HL-60 (cell line): ENCODE measurements at regions not wholly inside any gene's neighbourhood (a gene's known extent, or its start where the extent isn't known, plus 50 kb on each side); places are given as distances from the start of the nearest gene placed in this dataset.

Source experiments
- DNase-seq, 2 experiments: peaks; one replicate each; pipeline ENCODE4 v3.0.0-alpha.2; 2010 to 2020; ENCODE audit warnings: low read depth in 1 of 2, low spot score in 1 of 2
- H3K27ac ChIP-seq: fragments of 250-450 bp; sonication (Bioruptor Pico); replicated peaks from 2 replicates; pipeline ENCODE4 v1.5.1; 2020; ENCODE audit warnings: mild to moderate bottlenecking, moderate library complexity
- H3K27me3 ChIP-seq: fragments of 250-450 bp; sonication (Bioruptor Pico); 2 replicates; pipeline ENCODE4 v1.5.1; 2021; ENCODE audit warnings: mild to moderate bottlenecking, moderate library complexity; ENCODE audit not compliant: insufficient read depth, poor library complexity, severe bottlenecking
- H3K4me3 ChIP-seq: replicated peaks from 2 replicates; pipeline ENCODE4 v1.5.1; 2011; ENCODE audit warnings: mild to moderate bottlenecking, control low read depth, low read length; ENCODE audit not compliant: insufficient read depth
- GABPA ChIP-seq: IDR thresholded peaks from 2 replicates; pipeline ENCODE4 v1.6.1; 2012; ENCODE audit warnings: low read depth
- POLR2AphosphoS5 ChIP-seq: IDR thresholded peaks from 2 replicates; pipeline ENCODE4 v1.6.1; 2012; ENCODE audit warnings: low read depth
- SPI1 ChIP-seq: IDR thresholded peaks from 2 replicates; pipeline ENCODE4 v1.6.1; 2012; ENCODE audit warnings: low read depth, mild to moderate bottlenecking, borderline replicate concordance
- TF ChIP-seq, protein P1 (sequence below): IDR thresholded peaks from one replicate; pipeline ENCODE4 v1.5.1; 2011; ENCODE audit warnings: low read length, control low read depth, inconsistent platforms; ENCODE audit not compliant: insufficient read depth
- TF ChIP-seq, protein P2 (sequence below): IDR thresholded peaks from 2 replicates; pipeline ENCODE4 v1.6.1; 2012; ENCODE audit warnings: low read depth; ENCODE audit not compliant: insufficient replicate concordance

DNA sequence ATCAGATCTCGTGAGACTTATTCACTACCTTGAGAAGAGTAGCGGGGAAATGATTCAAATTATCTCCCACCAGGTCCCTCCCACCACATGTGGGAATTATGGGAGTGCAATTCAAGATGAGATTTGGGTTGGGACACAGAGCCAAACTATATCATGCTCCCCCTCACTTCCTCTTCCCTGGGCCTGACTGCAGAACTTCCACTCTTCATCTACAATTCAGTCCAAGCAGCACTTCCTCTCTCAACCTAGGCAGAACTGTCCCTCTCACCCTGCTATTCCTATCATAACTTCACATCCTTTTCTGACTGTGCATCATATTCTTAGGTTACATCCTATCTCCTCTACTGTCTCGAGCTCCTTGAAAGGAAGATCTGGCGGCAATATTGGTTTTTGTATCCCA is 184.0 kb upstream of the HDDC2 start:
- H3K4me3 ChIP-seq, result no peak overlapping the region
- H3K27ac ChIP-seq, result no peak overlapping the region
- no peaks in the 10 kb centered on the region for H3K27me3 ChIP-seq
- peak in 1 of 2 experiments; percentile 3 for DNase-seq
- peak; percentile 92 for TF ChIP-seq SPI1
- TF ChIP-seq, protein P1, sequence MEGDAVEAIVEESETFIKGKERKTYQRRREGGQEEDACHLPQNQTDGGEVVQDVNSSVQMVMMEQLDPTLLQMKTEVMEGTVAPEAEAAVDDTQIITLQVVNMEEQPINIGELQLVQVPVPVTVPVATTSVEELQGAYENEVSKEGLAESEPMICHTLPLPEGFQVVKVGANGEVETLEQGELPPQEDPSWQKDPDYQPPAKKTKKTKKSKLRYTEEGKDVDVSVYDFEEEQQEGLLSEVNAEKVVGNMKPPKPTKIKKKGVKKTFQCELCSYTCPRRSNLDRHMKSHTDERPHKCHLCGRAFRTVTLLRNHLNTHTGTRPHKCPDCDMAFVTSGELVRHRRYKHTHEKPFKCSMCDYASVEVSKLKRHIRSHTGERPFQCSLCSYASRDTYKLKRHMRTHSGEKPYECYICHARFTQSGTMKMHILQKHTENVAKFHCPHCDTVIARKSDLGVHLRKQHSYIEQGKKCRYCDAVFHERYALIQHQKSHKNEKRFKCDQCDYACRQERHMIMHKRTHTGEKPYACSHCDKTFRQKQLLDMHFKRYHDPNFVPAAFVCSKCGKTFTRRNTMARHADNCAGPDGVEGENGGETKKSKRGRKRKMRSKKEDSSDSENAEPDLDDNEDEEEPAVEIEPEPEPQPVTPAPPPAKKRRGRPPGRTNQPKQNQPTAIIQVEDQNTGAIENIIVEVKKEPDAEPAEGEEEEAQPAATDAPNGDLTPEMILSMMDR, result no peak

DNA sequence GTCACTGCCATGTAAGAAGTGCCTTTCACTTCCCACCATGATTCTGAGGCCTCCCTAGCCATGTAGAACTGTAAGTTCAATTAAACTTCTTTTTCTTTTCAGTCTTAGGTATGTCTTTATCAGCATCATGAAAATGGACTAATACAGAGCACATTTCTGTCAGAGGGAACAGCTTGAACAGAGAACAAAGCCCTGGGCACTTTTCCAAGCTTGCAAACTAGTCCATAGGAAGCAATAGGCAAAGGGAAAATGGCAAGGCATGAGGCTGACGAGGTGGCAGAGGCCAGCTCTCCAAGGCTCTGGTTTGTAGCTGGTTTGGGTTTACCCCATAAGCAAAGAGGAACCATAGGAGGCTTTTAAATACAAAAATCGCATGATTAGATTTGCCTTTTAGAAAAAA is 185.1 kb upstream of the HDDC2 start:
- no peak overlapping the region for H3K27ac ChIP-seq
- no peak for TF ChIP-seq GABPA
- TF ChIP-seq, protein P2, sequence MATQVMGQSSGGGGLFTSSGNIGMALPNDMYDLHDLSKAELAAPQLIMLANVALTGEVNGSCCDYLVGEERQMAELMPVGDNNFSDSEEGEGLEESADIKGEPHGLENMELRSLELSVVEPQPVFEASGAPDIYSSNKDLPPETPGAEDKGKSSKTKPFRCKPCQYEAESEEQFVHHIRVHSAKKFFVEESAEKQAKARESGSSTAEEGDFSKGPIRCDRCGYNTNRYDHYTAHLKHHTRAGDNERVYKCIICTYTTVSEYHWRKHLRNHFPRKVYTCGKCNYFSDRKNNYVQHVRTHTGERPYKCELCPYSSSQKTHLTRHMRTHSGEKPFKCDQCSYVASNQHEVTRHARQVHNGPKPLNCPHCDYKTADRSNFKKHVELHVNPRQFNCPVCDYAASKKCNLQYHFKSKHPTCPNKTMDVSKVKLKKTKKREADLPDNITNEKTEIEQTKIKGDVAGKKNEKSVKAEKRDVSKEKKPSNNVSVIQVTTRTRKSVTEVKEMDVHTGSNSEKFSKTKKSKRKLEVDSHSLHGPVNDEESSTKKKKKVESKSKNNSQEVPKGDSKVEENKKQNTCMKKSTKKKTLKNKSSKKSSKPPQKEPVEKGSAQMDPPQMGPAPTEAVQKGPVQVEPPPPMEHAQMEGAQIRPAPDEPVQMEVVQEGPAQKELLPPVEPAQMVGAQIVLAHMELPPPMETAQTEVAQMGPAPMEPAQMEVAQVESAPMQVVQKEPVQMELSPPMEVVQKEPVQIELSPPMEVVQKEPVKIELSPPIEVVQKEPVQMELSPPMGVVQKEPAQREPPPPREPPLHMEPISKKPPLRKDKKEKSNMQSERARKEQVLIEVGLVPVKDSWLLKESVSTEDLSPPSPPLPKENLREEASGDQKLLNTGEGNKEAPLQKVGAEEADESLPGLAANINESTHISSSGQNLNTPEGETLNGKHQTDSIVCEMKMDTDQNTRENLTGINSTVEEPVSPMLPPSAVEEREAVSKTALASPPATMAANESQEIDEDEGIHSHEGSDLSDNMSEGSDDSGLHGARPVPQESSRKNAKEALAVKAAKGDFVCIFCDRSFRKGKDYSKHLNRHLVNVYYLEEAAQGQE, result no peak
- TF ChIP-seq POLR2AphosphoS5, result no peak
- TF ChIP-seq, protein P1, result no peak
- TF ChIP-seq SPI1, result no peak
- DNase-seq, result no peak

DNA sequence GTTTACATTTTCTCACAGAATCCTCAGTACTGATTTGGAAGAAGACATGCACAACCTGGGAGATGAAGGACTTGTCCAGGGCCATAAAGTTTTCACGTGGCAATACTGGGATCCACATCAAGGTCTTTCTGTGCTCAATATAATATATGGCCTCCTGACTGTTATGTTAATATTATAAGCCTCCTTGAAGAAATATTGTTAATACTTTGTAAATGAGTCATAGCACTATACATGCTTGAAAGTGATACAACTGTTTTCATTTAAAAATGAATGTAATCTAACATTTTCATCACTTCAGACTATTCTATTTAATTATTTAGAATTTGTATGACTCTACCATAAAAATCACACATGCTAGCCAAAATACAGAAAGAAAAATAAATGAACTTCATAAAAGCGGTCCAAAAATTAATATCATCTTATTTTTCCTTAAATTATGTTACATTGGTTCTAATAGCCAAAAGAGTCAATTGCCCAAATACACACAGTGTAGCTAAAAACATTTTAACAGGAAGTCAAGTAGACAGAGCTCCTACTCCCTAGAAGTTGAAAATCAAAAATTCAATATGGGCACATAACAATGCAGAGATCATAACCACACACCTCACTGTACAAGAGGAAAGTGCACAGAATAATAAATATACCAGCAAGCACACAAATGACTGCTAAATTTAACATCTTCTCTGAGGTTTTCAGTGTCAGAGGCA is 188.0 kb upstream of the HDDC2 start:
- TF ChIP-seq, protein P2, result no peak
- TF ChIP-seq POLR2AphosphoS5, result no peak
- TF ChIP-seq SPI1, result no peak
- TF ChIP-seq GABPA, result no peak
- TF ChIP-seq, protein P1, result no peak
- Histone ChIP-seq H3K27me3 (no peaks in the 10 kb centered on the region), H3K4me3 (no peak overlapping the region), H3K27ac (no peak overlapping the region)
- DNase-seq, result no peak

More for the DNA sequence above, 185.1 kb upstream of the HDDC2 start:
- Histone ChIP-seq H3K4me3 (no peak overlapping the region), H3K27me3 (no peaks in the 10 kb centered on the region)
